HCT116 (cell line): ENCODE measurements at regions not wholly inside any gene's neighbourhood (a gene's known extent, or its start where the extent isn't known, plus 50 kb on each side); places are given as distances from the start of the nearest gene placed in this dataset.

Source experiments
- ATAC-seq: fragments of 200-7000 bp; cut with Tn5 transposase; 2 replicates; pipeline ENCODE4 v1.9.1; 2020; ENCODE audit warnings: mild to moderate bottlenecking, moderate library complexity
- BruUV-seq: library from RNA; stranded (reverse); fragments of 400-500 nt; replicated peaks from 2 replicates; lab custom pipeline; 2021; lab: Mats Ljungman, UMichigan
- CTCF ChIA-PET: fragments of 300-600 bp; sonication (Branson Sonifier 250); formaldehyde crosslinking; loops from one replicate; lab custom pipeline; 2021; ENCODE audit warnings: antibody characterized with exemption; lab: Charles Lee
- POLR2A ChIA-PET: fragments of 300-600, 350-600 bp; sonication (Branson Sonifier 250); formaldehyde crosslinking; loops from one replicate; lab custom pipeline; 2021; ENCODE audit warnings: antibody characterized with exemption; lab: Charles Lee
- RAD21 ChIA-PET, 2 experiments: fragments of 300-600 bp; sonication (Branson Sonifier 250); formaldehyde crosslinking; loops; one replicate each; lab custom pipeline; 2023; ENCODE audit warnings: low total read pairs in 2 of 2; ENCODE audit not compliant: uncharacterized antibody in 2 of 2, unreplicated experiment in 2 of 2, low non-redundant PET in 1 of 2; lab: Charles Lee
- DNase-seq: peaks from one replicate; pipeline ENCODE4 v3.0.0-alpha.2; 2010; ENCODE audit warnings: low read depth, low spot score
- H2AFZ ChIP-seq: fragments of 200-600 bp; shearing (Covaris generic), sonication (generic); 2 replicates; pipeline ENCODE4 v1.6.1; 2017; ENCODE audit warnings: low read depth, mixed run types, mixed read lengths, antibody characterized with exemption, low read length; ENCODE audit not compliant: poor library complexity, severe bottlenecking
- H3K27ac ChIP-seq: 2 replicates; pipeline ENCODE4 v1.5.1; 2012; ENCODE audit warnings: low read depth, low read length
- H3K27me3 ChIP-seq: fragments of 200-600 bp; sonication (generic); 2 replicates; pipeline ENCODE4 v1.6.1; 2016; ENCODE audit warnings: mixed run types, low read length, mixed read lengths; ENCODE audit not compliant: insufficient read depth
- H3K36me3 ChIP-seq, 2 experiments: fragments of 200-500 bp in 1 of 2; fragments of 200-600 bp in 1 of 2; sonication (Bioruptor generic) in 1 of 2; sonication (generic) in 1 of 2; 2 replicates each; pipeline versions ENCODE4 v1.5.1 to v1.6.1; 2014 to 2016; ENCODE audit warnings: low read length in 2 of 2, inconsistent platforms in 1 of 2, mixed read lengths in 1 of 2, mixed run types in 1 of 2; ENCODE audit not compliant: insufficient read depth in 2 of 2, control insufficient read depth in 1 of 2
- H3K4me1 ChIP-seq, 2 experiments: fragments of 200-600 bp in 1 of 2; sonication (generic) in 1 of 2; 2 replicates each; pipeline versions ENCODE4 v1.5.1 to v1.6.1; 2012 to 2017; ENCODE audit warnings: low read length in 2 of 2, inconsistent platforms in 1 of 2, mild to moderate bottlenecking in 1 of 2, mixed read lengths in 1 of 2, mixed run types in 1 of 2, moderate library complexity in 1 of 2; ENCODE audit not compliant: insufficient read depth in 2 of 2, control insufficient read depth in 1 of 2
- H3K4me2 ChIP-seq: fragments of 200-600 bp; sonication (generic); 2 replicates; pipeline ENCODE4 v1.6.1; 2017; ENCODE audit warnings: mixed run types, low read length, mixed read lengths
- H3K4me3 ChIP-seq, 2 experiments: fragments of 200-600 bp in 1 of 2; sonication (generic) in 1 of 2; replicated peaks in 1 of 2; 2 replicates each; pipeline ENCODE4 v1.5.1; 2011 to 2016; ENCODE audit warnings: low read length in 2 of 2, control low read depth in 1 of 2, low read depth in 1 of 2, mild to moderate bottlenecking in 1 of 2, mixed read lengths in 1 of 2, mixed run types in 1 of 2
- H3K79me2 ChIP-seq: fragments of 200-600 bp; sonication (generic); 2 replicates; pipeline ENCODE4 v1.6.1; 2017; ENCODE audit warnings: mild to moderate bottlenecking, mixed run types, low read length, moderate library complexity, mixed read lengths; ENCODE audit not compliant: insufficient read depth
- H3K9ac ChIP-seq: fragments of 200-600 bp; sonication (generic); 2 replicates; pipeline ENCODE4 v1.6.1; 2016; ENCODE audit warnings: low read length, mixed read lengths
- H3K9me2 ChIP-seq: fragments of 200-600 bp; sonication (generic), shearing (Covaris generic); 2 replicates; pipeline ENCODE4 v1.6.1; 2017; ENCODE audit warnings: mixed run types, mild to moderate bottlenecking, moderate library complexity; ENCODE audit not compliant: insufficient read depth
- H3K9me3 ChIP-seq, 2 experiments: fragments of 200-500 bp in 1 of 2; fragments of 200-600 bp in 1 of 2; sonication (Bioruptor generic) in 1 of 2; sonication (generic) in 1 of 2; 2 replicates each; pipeline ENCODE4 v1.6.1; 2014 to 2017; ENCODE audit warnings: low read length in 2 of 2, mixed read lengths in 2 of 2, inconsistent platforms in 1 of 2, low read depth in 1 of 2, mild to moderate bottlenecking in 1 of 2, mixed run types in 1 of 2, moderate library complexity in 1 of 2; ENCODE audit not compliant: control insufficient read depth in 1 of 2, insufficient read depth in 1 of 2
- H4K20me1 ChIP-seq: fragments of 200-600 bp; sonication (generic), shearing (Covaris generic); 2 replicates; pipeline ENCODE4 v1.6.1; 2017; ENCODE audit warnings: mixed run types, mild to moderate bottlenecking, moderate library complexity; ENCODE audit not compliant: insufficient read depth
- CEBPB ChIP-seq: IDR thresholded peaks from 2 replicates; pipeline ENCODE4 v1.6.1; 2012; ENCODE audit warnings: low read depth
- CTCF ChIP-seq, 3 experiments: fragments of 200-600 bp in 1 of 3; sonication (generic) in 1 of 3; IDR thresholded peaks in 2 of 3; conservative IDR thresholded peaks in 1 of 3; 2 replicates each; pipeline ENCODE4 v1.5.1; 2012 to 2017; ENCODE audit warnings: low read depth in 2 of 3, low read length in 2 of 3, antibody characterized with exemption in 1 of 3, borderline replicate concordance in 1 of 3, control low read depth in 1 of 3, mild to moderate bottlenecking in 1 of 3, mixed read lengths in 1 of 3, mixed run types in 1 of 3, moderate library complexity in 1 of 3; ENCODE audit not compliant: insufficient read depth in 1 of 3
- EGR1 ChIP-seq: IDR thresholded peaks from 2 replicates; pipeline ENCODE4 v1.6.1; 2012; ENCODE audit warnings: low read depth
- ELF1 ChIP-seq: IDR thresholded peaks from 2 replicates; pipeline ENCODE4 v1.6.1; 2012; ENCODE audit warnings: low read depth, borderline replicate concordance
- EZH2 ChIP-seq: fragments of 200-600 bp; sonication (generic); IDR thresholded peaks from 2 replicates; pipeline ENCODE4 v1.6.1; 2017; ENCODE audit warnings: antibody characterized with exemption, mixed run types
- EZH2phosphoT487 ChIP-seq: fragments of 200-600 bp; IDR thresholded peaks from 2 replicates; pipeline ENCODE4 v1.6.1; 2018; ENCODE audit warnings: antibody characterized with exemption, borderline replicate concordance
- FOSL1 ChIP-seq: IDR thresholded peaks from 2 replicates; pipeline ENCODE4 v1.6.1; 2012; ENCODE audit warnings: low read depth
- JUND ChIP-seq: IDR thresholded peaks from 2 replicates; pipeline ENCODE4 v1.6.1; 2012
- REST ChIP-seq: IDR thresholded peaks from 2 replicates; pipeline ENCODE4 v1.6.1; 2012; ENCODE audit warnings: low read depth
- SIN3A ChIP-seq: IDR thresholded peaks from 2 replicates; pipeline ENCODE4 v1.6.1; 2012; ENCODE audit warnings: low read depth
- SP1 ChIP-seq: IDR thresholded peaks from 2 replicates; pipeline ENCODE4 v1.6.1; 2012; ENCODE audit warnings: low read depth
- ZBTB33 ChIP-seq: IDR thresholded peaks from 2 replicates; pipeline ENCODE4 v1.6.1; 2011; ENCODE audit warnings: mild to moderate bottlenecking, low read length, moderate library complexity; ENCODE audit not compliant: insufficient replicate concordance; ENCODE audit errors: extremely low read depth
- intact Hi-C: fragments of 100-400 bp; cut with micrococcal nuclease; formaldehyde crosslinking; loops from 2 replicates; pipeline ENCODE4 v1.10.0; 2022

- H3K9me3 ChIP-seq = peaks cover 4 to 26% of the 10 kb centered on the region in 2 experiments; a peak in 2 of 4 replicates
- ChIA-PET POLR2A (no interaction called here), RAD21 (no interaction called here), CTCF (no interaction called here)
- no peaks in the 10 kb centered on the region for H4K20me1 ChIP-seq
- TF ChIP-seq FOSL1 = no peak
- TF ChIP-seq CTCF (IDR thresholded peaks at IDR 0.05 in 2 of 3, conservative IDR thresholded peaks at IDR 0.05 in 1 of 3; ENCODE audit: borderline replicate concordance in 1 of 3, insufficient read depth in 1 of 3, low read depth in 2 of 3, low read length in 2 of 3) = no peak
- no peak for TF ChIP-seq EGR1
- no peak for TF ChIP-seq ELF1
- no peak for TF ChIP-seq EZH2phosphoT487
- TF ChIP-seq SIN3A = no peak
- no peak for TF ChIP-seq EZH2
- no peak for TF ChIP-seq REST
- TF ChIP-seq JUND = no peak
- TF ChIP-seq SP1 = no peak
- no peak for TF ChIP-seq CEBPB
- no peak for TF ChIP-seq ZBTB33
- H2AFZ ChIP-seq = no peak overlapping the region
- H3K79me2 ChIP-seq = no peaks in the 10 kb centered on the region
- H3K27ac ChIP-seq = no peak overlapping the region
- no peak overlapping the region for H3K4me2 ChIP-seq
- no peaks in the 10 kb centered on the region for H3K4me1 ChIP-seq
- DNase-seq (no peak), ATAC-seq (no peak)
- no TSS peak for BruUV-seq
- H3K9me2 ChIP-seq = no peaks in the 10 kb centered on the region
- no peak overlapping the region for H3K9ac ChIP-seq
- no peaks in the 10 kb centered on the region for H3K36me3 ChIP-seq
- H3K4me3 ChIP-seq = no peak overlapping the region
- intact Hi-C loops = no loop called here
- H3K27me3 ChIP-seq = no peaks in the 10 kb centered on the region
These were observed 564.0 kb downstream of the IRX1 start for GRCh38 chr5:4159681-4160080.
